Activated CD8-positive, alpha-beta T cell treated with anti-CD3 and anti-CD28 coated beads for 36 hours (primary cell): ENCODE measurements at regions not wholly inside any gene's neighbourhood (a gene's known extent, or its start where the extent isn't known, plus 50 kb on each side); places are given as distances from the start of the nearest gene placed in this dataset.
A peak's percentile ranks its signal among the peaks of the same experiment; 100 is the strongest.

Experiments used
- ATAC-seq: fragments of 200-7000 bp; cut with Tn5 transposase; one replicate; pipeline ENCODE4 v1.10.0; 2021; ENCODE audit warnings: mild to moderate bottlenecking, moderate library complexity
- CTCF ChIA-PET: fragments of 350-600 bp; sonication (Branson Sonifier 250); formaldehyde crosslinking; loops from one replicate; lab custom pipeline; 2021; ENCODE audit warnings: antibody characterized with exemption; lab: Charles Lee
- POLR2A ChIA-PET: fragments of 350-600 bp; sonication (Branson Sonifier 250); formaldehyde crosslinking; loops from one replicate; lab custom pipeline; 2021; ENCODE audit warnings: antibody characterized with exemption; lab: Charles Lee
- DNase-seq: peaks from one replicate; pipeline ENCODE4 v3.0.0-alpha.2; 2020
- H3K27ac Mint-ChIP-seq: one replicate; pipeline ENCODE4 v1.8.0; 2021; ENCODE audit warnings: mild to moderate bottlenecking, mixed read lengths
- H3K27me3 Mint-ChIP-seq: one replicate; pipeline ENCODE4 v1.8.0; 2021; ENCODE audit warnings: mixed read lengths
- H3K36me3 Mint-ChIP-seq: one replicate; pipeline ENCODE4 v1.8.0; 2021; ENCODE audit warnings: low read depth, mixed read lengths
- H3K4me1 Mint-ChIP-seq: one replicate; pipeline ENCODE4 v1.8.0; 2021; ENCODE audit warnings: low read depth, mixed read lengths
- H3K4me3 Mint-ChIP-seq: one replicate; pipeline ENCODE4 v1.8.0; 2021; ENCODE audit warnings: mild to moderate bottlenecking, moderate library complexity, mixed read lengths
- H3K9me3 Mint-ChIP-seq: one replicate; pipeline ENCODE4 v1.8.0; 2021; ENCODE audit warnings: mixed read lengths
- intact Hi-C: fragments of 100-400 bp; cut with micrococcal nuclease; formaldehyde crosslinking; loops from one replicate; pipeline ENCODE4 v1.10.0; 2022
- TF ChIP-seq, protein P1 (sequence below): fragments of 200-600 bp; IDR thresholded peaks from one replicate; pipeline ENCODE4 v1.8.0; 2022; ENCODE audit warnings: antibody characterized with exemption, mild to moderate bottlenecking

DNA sequence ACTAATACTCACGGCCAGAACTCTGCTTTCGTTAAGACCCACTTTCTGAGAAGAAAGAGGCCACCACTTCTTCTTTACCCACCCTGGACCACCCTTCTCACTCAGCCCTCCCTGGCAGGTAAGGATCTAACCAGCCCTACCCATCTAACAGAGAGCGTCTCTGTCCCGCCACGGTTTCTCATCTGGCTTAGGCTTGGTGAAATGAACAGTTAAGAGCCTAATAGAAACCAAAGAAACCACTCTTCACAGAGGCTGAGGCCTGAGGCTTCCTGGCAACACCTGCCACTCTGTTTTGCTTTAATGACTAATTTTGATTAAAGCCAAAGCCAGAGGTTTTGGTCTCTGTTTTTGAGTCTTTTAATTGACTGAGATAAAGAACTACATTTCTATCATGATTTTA, 354.1 kb upstream of the SLC30A5 start:
- Mint-ChIP-seq H3K4me3 (no peak overlapping the region), H3K27me3 (no peaks in the 10 kb centered on the region), H3K4me1 (peaks cover 8% of the 10 kb centered on the region), H3K9me3 (no peaks in the 10 kb centered on the region), H3K27ac (no peak overlapping the region), H3K36me3 (no peaks in the 10 kb centered on the region)
- ChIA-PET POLR2A (no interaction called here), CTCF (no interaction called here)
- ATAC-seq (no peak), DNase-seq (no peak)
- intact Hi-C loops, result no loop called here
- TF ChIP-seq, protein P1, sequence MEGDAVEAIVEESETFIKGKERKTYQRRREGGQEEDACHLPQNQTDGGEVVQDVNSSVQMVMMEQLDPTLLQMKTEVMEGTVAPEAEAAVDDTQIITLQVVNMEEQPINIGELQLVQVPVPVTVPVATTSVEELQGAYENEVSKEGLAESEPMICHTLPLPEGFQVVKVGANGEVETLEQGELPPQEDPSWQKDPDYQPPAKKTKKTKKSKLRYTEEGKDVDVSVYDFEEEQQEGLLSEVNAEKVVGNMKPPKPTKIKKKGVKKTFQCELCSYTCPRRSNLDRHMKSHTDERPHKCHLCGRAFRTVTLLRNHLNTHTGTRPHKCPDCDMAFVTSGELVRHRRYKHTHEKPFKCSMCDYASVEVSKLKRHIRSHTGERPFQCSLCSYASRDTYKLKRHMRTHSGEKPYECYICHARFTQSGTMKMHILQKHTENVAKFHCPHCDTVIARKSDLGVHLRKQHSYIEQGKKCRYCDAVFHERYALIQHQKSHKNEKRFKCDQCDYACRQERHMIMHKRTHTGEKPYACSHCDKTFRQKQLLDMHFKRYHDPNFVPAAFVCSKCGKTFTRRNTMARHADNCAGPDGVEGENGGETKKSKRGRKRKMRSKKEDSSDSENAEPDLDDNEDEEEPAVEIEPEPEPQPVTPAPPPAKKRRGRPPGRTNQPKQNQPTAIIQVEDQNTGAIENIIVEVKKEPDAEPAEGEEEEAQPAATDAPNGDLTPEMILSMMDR, result no peak

- Mint-ChIP-seq H3K36me3 (no peaks in the 10 kb centered on the region), H3K9me3 (no peaks in the 10 kb centered on the region), H3K27ac (no peak overlapping the region), H3K27me3 (no peaks in the 10 kb centered on the region), H3K4me1 (peaks cover 10% of the 10 kb centered on the region), H3K4me3 (no peak overlapping the region)
- TF ChIP-seq, protein P1, result no peak
- DNase-seq (no peak), ATAC-seq (no peak)
- intact Hi-C loops, result no loop called here
- ChIA-PET CTCF (no interaction called here), POLR2A (no interaction called here)
Observed at GRCh38 chr5:68740226-68740910, 353.4 kb upstream of the SLC30A5 start.

- ATAC-seq (no peak), DNase-seq (no peak)
- POLR2A ChIA-PET, result interaction anchor here (0.6 kb wide), 1 partner anchor 12 kb away, joined by 3 read pairs; no protein-coding TSS in a partner anchor
- Mint-ChIP-seq H3K27me3 (peaks cover 2% of the 10 kb centered on the region), H3K4me3 (no peak overlapping the region), H3K27ac (no peak overlapping the region), H3K36me3 (no peaks in the 10 kb centered on the region), H3K4me1 (peaks cover 11% of the 10 kb centered on the region), H3K9me3 (no peaks in the 10 kb centered on the region)
- intact Hi-C loops, result no loop called here
- TF ChIP-seq, protein P1, result no peak
- CTCF ChIA-PET, result interaction anchor here (1.3 kb wide), 1 partner anchor 458 kb away, joined by 6 read pairs; no protein-coding TSS in a partner anchor
Observed at GRCh38 chr5:68744206-68744605, 349.6 kb upstream of the SLC30A5 start.

- DNase-seq, result peak; percentile 21
- ChIA-PET CTCF (no interaction called here), POLR2A (no interaction called here)
- Mint-ChIP-seq H3K4me3 (no peak overlapping the region), H3K9me3 (no peaks in the 10 kb centered on the region), H3K27me3 (peaks cover 2% of the 10 kb centered on the region), H3K4me1 (peaks cover 5% of the 10 kb centered on the region), H3K27ac (no peak overlapping the region), H3K36me3 (no peaks in the 10 kb centered on the region)
- no peak for ATAC-seq
- intact Hi-C loops, result no loop called here
- TF ChIP-seq, protein P1, result peak; percentile 15
Observed at GRCh38 chr5:68745448-68745847, 348.4 kb upstream of the SLC30A5 start.

DNA sequence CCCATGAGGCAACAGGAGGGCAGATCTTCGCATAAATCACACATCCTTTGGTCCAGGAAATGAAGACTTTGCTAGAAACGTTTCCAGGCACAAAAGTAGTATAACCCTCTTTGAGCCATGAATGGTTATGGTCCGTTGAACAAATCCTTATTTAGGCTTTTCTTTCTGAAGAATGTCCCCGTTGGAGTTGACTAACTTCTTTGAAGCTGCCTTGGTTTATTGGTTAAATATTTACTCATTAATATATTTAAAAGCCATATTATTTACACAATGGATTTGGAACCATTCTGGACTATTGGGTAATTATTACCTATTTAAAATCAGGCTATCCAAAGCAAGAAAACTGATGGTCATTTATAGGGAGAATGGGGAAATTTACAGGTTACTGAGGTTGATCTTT, 347.6 kb upstream of the SLC30A5 start:
- peaks cover 5% of the 10 kb centered on the region for H3K4me1 Mint-ChIP-seq

More for the DNA sequence above, 347.6 kb upstream of the SLC30A5 start:
- ATAC-seq (no peak), DNase-seq (no peak)
- Mint-ChIP-seq H3K4me3 (no peak overlapping the region), H3K9me3 (no peaks in the 10 kb centered on the region), H3K27ac (no peak overlapping the region), H3K27me3 (peaks cover 2% of the 10 kb centered on the region), H3K36me3 (no peaks in the 10 kb centered on the region)
- ChIA-PET CTCF (interaction anchor here (0.9 kb wide), 1 partner anchor 460 kb away, joined by 4 read pairs; no protein-coding TSS in a partner anchor), POLR2A (no interaction called here)
- intact Hi-C loops, result no loop called here
- TF ChIP-seq, protein P1, result no peak
